Cardiac muscle cell (in vitro differentiated cells and primary cell): ENCODE measurements at regions not wholly inside any gene's neighbourhood (a gene's known extent, or its start where the extent isn't known, plus 50 kb on each side); places are given as distances from the start of the nearest gene placed in this dataset.

Source experiments
- DNase-seq, 2 donors: peaks; one replicate each; pipeline versions ENCODE4 v3.0.0 to v3.0.0-alpha.2; 2010 to 2017; ENCODE audit warnings: low read depth in 1 of 2, low spot score in 1 of 2
- H3K27ac ChIP-seq: fragments of 200-600 bp; sonication (generic); 2 replicates; pipeline ENCODE4 v1.5.1; 2016
- H3K27me3 ChIP-seq: fragments of 200-600 bp; sonication (generic); 2 replicates; pipeline ENCODE4 v1.6.0; 2016; ENCODE audit warnings: control low read depth
- H3K36me3 ChIP-seq: fragments of 200-600 bp; sonication (generic); 2 replicates; pipeline ENCODE4 v1.5.1; 2016; ENCODE audit warnings: control low read depth
- H3K4me1 ChIP-seq: fragments of 200-600 bp; sonication (generic); 2 replicates; pipeline ENCODE4 v1.8.1; 2017; ENCODE audit warnings: low read depth, mild to moderate bottlenecking, mixed run types
- H3K4me3 ChIP-seq: fragments of 200-600 bp; sonication (generic); 2 replicates; pipeline ENCODE4 v1.5.1; 2016; ENCODE audit warnings: mild to moderate bottlenecking
- H3K9me3 ChIP-seq: fragments of 200-600 bp; sonication (generic); 2 replicates; pipeline ENCODE4 v1.5.1; 2017; ENCODE audit warnings: low read depth, mild to moderate bottlenecking, control low read depth
- TF ChIP-seq, protein P1 (sequence below): IDR thresholded peaks from 2 replicates; pipeline ENCODE4 v1.5.1; 2012; ENCODE audit warnings: low read depth, mild to moderate bottlenecking, low read length

- H3K27me3 ChIP-seq = no peaks in the 10 kb centered on the region
- TF ChIP-seq, protein P1, sequence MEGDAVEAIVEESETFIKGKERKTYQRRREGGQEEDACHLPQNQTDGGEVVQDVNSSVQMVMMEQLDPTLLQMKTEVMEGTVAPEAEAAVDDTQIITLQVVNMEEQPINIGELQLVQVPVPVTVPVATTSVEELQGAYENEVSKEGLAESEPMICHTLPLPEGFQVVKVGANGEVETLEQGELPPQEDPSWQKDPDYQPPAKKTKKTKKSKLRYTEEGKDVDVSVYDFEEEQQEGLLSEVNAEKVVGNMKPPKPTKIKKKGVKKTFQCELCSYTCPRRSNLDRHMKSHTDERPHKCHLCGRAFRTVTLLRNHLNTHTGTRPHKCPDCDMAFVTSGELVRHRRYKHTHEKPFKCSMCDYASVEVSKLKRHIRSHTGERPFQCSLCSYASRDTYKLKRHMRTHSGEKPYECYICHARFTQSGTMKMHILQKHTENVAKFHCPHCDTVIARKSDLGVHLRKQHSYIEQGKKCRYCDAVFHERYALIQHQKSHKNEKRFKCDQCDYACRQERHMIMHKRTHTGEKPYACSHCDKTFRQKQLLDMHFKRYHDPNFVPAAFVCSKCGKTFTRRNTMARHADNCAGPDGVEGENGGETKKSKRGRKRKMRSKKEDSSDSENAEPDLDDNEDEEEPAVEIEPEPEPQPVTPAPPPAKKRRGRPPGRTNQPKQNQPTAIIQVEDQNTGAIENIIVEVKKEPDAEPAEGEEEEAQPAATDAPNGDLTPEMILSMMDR = no peak
Observed at GRCh38 chr3:161991901-161992540, 495.4 kb downstream of the OTOL1 start.

DNA sequence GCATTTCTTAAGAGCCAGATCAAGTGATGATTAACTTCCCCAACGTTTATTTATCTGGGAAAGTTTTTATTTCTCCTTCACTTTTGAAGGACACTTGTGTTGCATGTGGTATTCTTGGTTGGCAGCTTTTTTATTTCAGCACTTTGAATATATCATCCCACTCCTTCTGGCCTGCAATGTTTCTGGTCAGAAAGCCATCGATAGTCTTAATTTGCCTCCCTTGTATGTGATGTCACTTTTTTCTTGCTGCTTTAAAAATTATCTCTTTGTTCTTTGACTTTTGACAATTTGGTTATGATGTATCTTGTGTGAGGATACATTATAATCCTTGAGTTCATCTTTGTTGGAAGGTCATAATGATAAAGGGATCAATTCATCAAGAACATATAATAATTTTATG, 503.2 kb downstream of the OTOL1 start:
- Histone ChIP-seq H3K27me3 (no peaks in the 10 kb centered on the region), H3K4me3 (no peak overlapping the region), H3K27ac (no peak overlapping the region), H3K9me3 (no peaks in the 10 kb centered on the region), H3K36me3 (no peaks in the 10 kb centered on the region), H3K4me1 (peaks cover 16% of the 10 kb centered on the region)
- TF ChIP-seq, protein P1 = no peak
- no peak for DNase-seq

More at GRCh38 chr3:161991901-161992540, 495.4 kb downstream of the OTOL1 start:
- Histone ChIP-seq H3K36me3 (no peaks in the 10 kb centered on the region), H3K9me3 (no peaks in the 10 kb centered on the region), H3K27ac (no peak overlapping the region), H3K4me3 (no peak overlapping the region), H3K4me1 (peaks cover 16% of the 10 kb centered on the region)
- DNase-seq = no peak

- TF ChIP-seq, protein P1 = no peak
- Histone ChIP-seq H3K27me3 (no peaks in the 10 kb centered on the region), H3K4me3 (no peak overlapping the region)
Observed at GRCh38 chr3:162007722-162008121, 511.1 kb downstream of the OTOL1 start.

DNA sequence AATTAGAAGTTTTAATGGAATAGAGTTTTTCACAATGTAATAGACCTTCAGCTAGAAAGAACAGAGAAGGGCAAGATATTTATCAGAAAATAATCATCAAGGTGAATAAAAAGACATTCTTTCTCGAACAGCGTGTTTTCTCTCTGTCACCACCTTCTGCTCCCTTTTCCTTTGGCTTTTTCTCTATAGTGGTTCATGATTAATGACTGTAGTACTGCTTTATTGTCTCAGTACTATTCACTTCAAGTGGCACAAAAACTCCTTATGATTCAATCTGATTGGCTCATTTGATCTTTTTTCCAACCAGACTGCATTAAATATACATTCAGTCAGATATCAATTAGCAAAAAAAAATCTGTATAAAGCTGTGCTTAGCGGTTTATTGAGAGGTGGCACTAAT, 516.0 kb downstream of the OTOL1 start:
- TF ChIP-seq, protein P1 = no peak
- no peak overlapping the region for H3K4me3 ChIP-seq
- H3K27ac ChIP-seq = no peak overlapping the region
- no peaks in the 10 kb centered on the region for H3K9me3 ChIP-seq
- no peaks in the 10 kb centered on the region for H3K4me1 ChIP-seq
- no peak for DNase-seq
- no peaks in the 10 kb centered on the region for H3K27me3 ChIP-seq
- H3K36me3 ChIP-seq = no peaks in the 10 kb centered on the region

More at GRCh38 chr3:162007722-162008121, 511.1 kb downstream of the OTOL1 start:
- no peak for DNase-seq
- Histone ChIP-seq H3K27ac (no peak overlapping the region), H3K9me3 (no peaks in the 10 kb centered on the region), H3K4me1 (no peaks in the 10 kb centered on the region), H3K36me3 (no peaks in the 10 kb centered on the region)

DNA sequence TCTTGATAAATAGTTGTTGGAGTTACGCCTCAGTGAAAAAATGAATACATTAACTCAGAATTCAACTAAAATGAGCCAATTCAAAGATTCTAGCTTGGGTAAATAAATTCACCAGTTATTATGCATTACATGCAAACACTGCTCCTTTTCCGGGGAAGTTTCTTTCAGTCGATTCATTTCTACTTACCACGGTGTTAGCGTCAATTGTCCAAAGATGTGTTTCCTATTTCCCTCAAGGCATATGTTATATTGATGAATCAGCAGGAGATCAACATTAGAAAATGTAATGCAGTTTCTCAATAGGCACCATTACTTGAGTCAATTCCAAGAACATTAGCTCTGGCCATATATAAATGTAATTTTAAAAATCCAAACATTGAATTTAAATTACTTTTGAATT, 517.7 kb downstream of the OTOL1 start:
- Histone ChIP-seq H3K27me3 (no peaks in the 10 kb centered on the region), H3K4me3 (no peak overlapping the region), H3K27ac (no peak overlapping the region), H3K9me3 (no peaks in the 10 kb centered on the region), H3K36me3 (no peaks in the 10 kb centered on the region), H3K4me1 (no peaks in the 10 kb centered on the region)
- DNase-seq = no peak
- TF ChIP-seq, protein P1 = no peak

GRCh38 chr3:162015856-162016255, 519.2 kb downstream of the OTOL1 start:
- DNase-seq = no peak
- H3K27me3 ChIP-seq = no peaks in the 10 kb centered on the region
- no peaks in the 10 kb centered on the region for H3K9me3 ChIP-seq
- TF ChIP-seq, protein P1 = no peak
- no peak overlapping the region for H3K4me3 ChIP-seq
- H3K36me3 ChIP-seq = no peaks in the 10 kb centered on the region
- no peaks in the 10 kb centered on the region for H3K4me1 ChIP-seq
- H3K27ac ChIP-seq = no peak overlapping the region
